Mesenchymal stem cell (in vitro differentiated cells and primary cell): ENCODE measurements at regions not wholly inside any gene's neighbourhood (a gene's known extent, or its start where the extent isn't known, plus 50 kb on each side); places are given as distances from the start of the nearest gene placed in this dataset.

Source experiments
- DNase-seq: peaks from one replicate; pipeline ENCODE4 v3.0.0-alpha.2; 2013
- H2AFZ ChIP-seq: one replicate; pipeline ENCODE4 v1.6.1; 2013; ENCODE audit warnings: low read depth, mild to moderate bottlenecking, control low read depth, inconsistent platforms, low read length, moderate library complexity
- H2AK5ac ChIP-seq: 2 replicates; pipeline ENCODE4 v1.6.1; 2013; ENCODE audit warnings: low read length, moderate library complexity, mild to moderate bottlenecking, inconsistent platforms; ENCODE audit not compliant: severe bottlenecking
- H2BK120ac ChIP-seq: one replicate; pipeline ENCODE4 v1.6.1; 2013; ENCODE audit warnings: low read depth, mild to moderate bottlenecking, inconsistent platforms, low read length, moderate library complexity
- H2BK12ac ChIP-seq, 2 experiments: one replicate each; pipeline ENCODE4 v1.6.1; 2013; ENCODE audit warnings: inconsistent platforms in 2 of 2, low read length in 2 of 2, mild to moderate bottlenecking in 2 of 2, moderate library complexity in 2 of 2, control low read depth in 1 of 2
- H2BK15ac ChIP-seq: one replicate; pipeline ENCODE4 v1.6.1; 2013; ENCODE audit warnings: mild to moderate bottlenecking, low read depth, inconsistent platforms; ENCODE audit not compliant: poor library complexity, severe bottlenecking
- H2BK5ac ChIP-seq: 2 replicates; pipeline ENCODE4 v1.6.1; 2013; ENCODE audit warnings: low read depth, mild to moderate bottlenecking, low read length, control low read depth, inconsistent platforms; ENCODE audit not compliant: poor library complexity, severe bottlenecking
- H3K14ac ChIP-seq, 2 experiments: one replicate each; pipeline ENCODE4 v1.6.1; 2013; ENCODE audit warnings: inconsistent platforms in 2 of 2, low read length in 2 of 2, control low read depth in 1 of 2, mild to moderate bottlenecking in 1 of 2, moderate library complexity in 1 of 2
- H3K18ac ChIP-seq, 2 experiments: one replicate each; pipeline ENCODE4 v1.6.1; 2013; ENCODE audit warnings: inconsistent platforms in 2 of 2, low read length in 2 of 2, control low read depth in 1 of 2, low read depth in 1 of 2, mild to moderate bottlenecking in 1 of 2
- H3K23ac ChIP-seq, 2 experiments: one replicate each; pipeline ENCODE4 v1.6.1; 2013; ENCODE audit warnings: inconsistent platforms in 2 of 2, low read length in 2 of 2, mild to moderate bottlenecking in 2 of 2, moderate library complexity in 2 of 2, control low read depth in 1 of 2
- H3K27ac ChIP-seq: 2 replicates; pipeline ENCODE4 v1.5.1; 2013; ENCODE audit warnings: mild to moderate bottlenecking, moderate library complexity, low read length, control low read depth, inconsistent platforms; ENCODE audit not compliant: poor library complexity, severe bottlenecking
- H3K27me3 ChIP-seq, 2 experiments: 2 replicates each; pipeline versions ENCODE4 v1.6.1 to v1.7.0; 2013; ENCODE audit warnings: low read length in 2 of 2, mild to moderate bottlenecking in 2 of 2, moderate library complexity in 2 of 2, control low read depth in 1 of 2, inconsistent platforms in 1 of 2; ENCODE audit not compliant: control insufficient read depth in 1 of 2, insufficient read depth in 1 of 2
- H3K36me3 ChIP-seq, 2 experiments: 2 replicates each; pipeline versions ENCODE4 v1.6.1 to v1.7.0; 2013; ENCODE audit warnings: low read length in 2 of 2, control low read depth in 1 of 2, inconsistent platforms in 1 of 2, low read depth in 1 of 2, mild to moderate bottlenecking in 1 of 2; ENCODE audit not compliant: insufficient read depth in 2 of 2, control insufficient read depth in 1 of 2
- H3K4ac ChIP-seq, 2 experiments: one replicate each; pipeline ENCODE4 v1.6.1; 2013; ENCODE audit warnings: inconsistent platforms in 2 of 2, low read length in 2 of 2, mild to moderate bottlenecking in 2 of 2, moderate library complexity in 2 of 2, control low read depth in 1 of 2, low read depth in 1 of 2
- H3K4me1 ChIP-seq: 2 replicates; pipeline ENCODE4 v1.6.1; 2013; ENCODE audit warnings: low read depth, low read length, control low read depth; ENCODE audit not compliant: control insufficient read depth, insufficient read depth
- H3K4me2 ChIP-seq: 2 replicates; pipeline ENCODE4 v1.6.1; 2013; ENCODE audit warnings: low read length, mild to moderate bottlenecking, inconsistent platforms; ENCODE audit not compliant: poor library complexity, severe bottlenecking
- H3K4me3 ChIP-seq, 2 experiments: 2 replicates each; pipeline versions ENCODE4 v1.5.1 to v1.7.0; 2013; ENCODE audit warnings: low read length in 2 of 2, mild to moderate bottlenecking in 2 of 2, control low read depth in 1 of 2, low read depth in 1 of 2; ENCODE audit not compliant: insufficient read depth in 1 of 2
- H3K79me1 ChIP-seq: replicated peaks from 2 replicates; pipeline ENCODE4 v1.6.1; 2013; ENCODE audit warnings: mild to moderate bottlenecking, control low read depth, low read length, inconsistent platforms; ENCODE audit not compliant: poor library complexity, severe bottlenecking
- H3K9ac ChIP-seq: 2 replicates; pipeline ENCODE4 v1.7.0; 2013; ENCODE audit warnings: mild to moderate bottlenecking, low read length, moderate library complexity
- H3K9me3 ChIP-seq: 2 replicates; pipeline ENCODE4 v1.7.0; 2013; ENCODE audit warnings: mild to moderate bottlenecking, low read length; ENCODE audit not compliant: control insufficient read depth
- H4K8ac ChIP-seq: one replicate; pipeline ENCODE4 v1.6.1; 2013; ENCODE audit warnings: inconsistent platforms, mild to moderate bottlenecking, low read length, moderate library complexity
- H4K91ac ChIP-seq: one replicate; pipeline ENCODE4 v1.6.1; 2013; ENCODE audit warnings: mild to moderate bottlenecking, low read length, inconsistent platforms
- WGBS: methylation state at CpG from one replicate; pipeline ENCODE4 v1.1.7; 2013; ENCODE audit warnings: mixed read lengths; 5-methylcytosine and 5-hydroxymethylcytosine counted together

- H2BK120ac ChIP-seq = no peak overlapping the region
Observed at GRCh38 chr2:241987726-241988125, 118.2 kb downstream of the RTP5 start.

DNA sequence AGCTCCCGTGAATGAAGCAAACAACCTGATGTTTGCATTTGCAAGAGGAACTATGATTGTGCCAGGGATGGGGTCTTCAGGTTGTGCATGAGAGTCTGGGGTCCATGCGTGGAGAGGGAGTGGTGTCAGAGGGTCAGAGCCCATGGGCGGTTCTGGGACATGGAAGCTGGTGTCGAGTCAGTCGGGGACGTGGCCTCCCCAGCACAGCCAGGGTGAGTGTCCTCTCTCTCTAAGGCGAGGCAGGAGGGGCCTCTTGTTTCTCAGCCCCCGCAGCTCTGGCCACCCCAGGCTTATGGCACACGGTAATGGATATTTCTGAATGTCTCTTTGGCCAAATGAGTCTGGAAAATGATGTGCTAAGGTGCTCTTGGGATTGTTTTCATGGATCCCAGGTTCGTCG lies 118.6 kb downstream of the RTP5 start:
- Histone ChIP-seq H2AFZ (no peak overlapping the region), H4K91ac (no peak overlapping the region), H3K4me2 (no peak overlapping the region), H3K27ac (no peak overlapping the region), H3K4me3 (no peak overlapping the region), H3K14ac (no peak overlapping the region), H3K23ac (no peak overlapping the region), H2BK120ac (no peak overlapping the region), H3K9ac (no peak overlapping the region), H3K36me3 (peaks cover 0 to 4% of the 10 kb centered on the region in 2 experiments), H3K4ac (no peak overlapping the region), H2BK15ac (no peak overlapping the region), H3K9me3 (no peaks in the 10 kb centered on the region), H3K18ac (no peak overlapping the region), H2BK12ac (no peak overlapping the region), H2AK5ac (no peak overlapping the region), H3K79me1 (no peaks in the 10 kb centered on the region), H4K8ac (no peak overlapping the region), H2BK5ac (no peak overlapping the region), H3K27me3 (peaks cover 0 to 17% of the 10 kb centered on the region in 2 experiments), H3K4me1 (peaks cover 3% of the 10 kb centered on the region)
- DNase-seq = no peak
- whole genome bisulfite sequencing = 91% methylated on average over 11 of the region's 11 CpGs

More at GRCh38 chr2:241987726-241988125, 118.2 kb downstream of the RTP5 start:
- Histone ChIP-seq H3K36me3 (peaks cover 0 to 4% of the 10 kb centered on the region in 2 experiments), H3K27me3 (peaks cover 3 to 14% of the 10 kb centered on the region in 2 experiments), H3K14ac (no peak overlapping the region), H3K9ac (no peak overlapping the region), H2AFZ (no peak overlapping the region), H2BK5ac (no peak overlapping the region), H3K4ac (no peak overlapping the region), H3K9me3 (no peaks in the 10 kb centered on the region), H3K23ac (no peak overlapping the region), H3K27ac (no peak overlapping the region), H4K91ac (no peak overlapping the region), H3K4me2 (no peak overlapping the region), H2BK15ac (no peak overlapping the region), H3K4me3 (no peak overlapping the region), H3K79me1 (no peaks in the 10 kb centered on the region), H4K8ac (no peak overlapping the region), H2AK5ac (no peak overlapping the region), H3K18ac (no peak overlapping the region), H2BK12ac (no peak overlapping the region), H3K4me1 (peaks cover 3% of the 10 kb centered on the region)
- 88% methylated on average over 24 of the region's 24 CpGs for WGBS
- DNase-seq = no peak

- no peak overlapping the region for H3K4me3 ChIP-seq
- WGBS = 78% methylated on average over 7 of the region's 7 CpGs
- no peak overlapping the region for H3K27ac ChIP-seq
- H3K9ac ChIP-seq = no peak overlapping the region
- no peak overlapping the region for H3K18ac ChIP-seq
- H2AK5ac ChIP-seq = no peak overlapping the region
- H3K4ac ChIP-seq = no peak overlapping the region
- H2BK15ac ChIP-seq = no peak overlapping the region
- no peak overlapping the region for H2BK5ac ChIP-seq
- peaks cover 3% of the 10 kb centered on the region for H3K4me1 ChIP-seq
- H4K91ac ChIP-seq = no peak overlapping the region
- H2BK120ac ChIP-seq = no peak overlapping the region
- H3K27me3 ChIP-seq = peaks cover 0 to 11% of the 10 kb centered on the region in 2 experiments
- no peaks in the 10 kb centered on the region for H3K9me3 ChIP-seq
- H2BK12ac ChIP-seq = no peak overlapping the region
- no peak overlapping the region for H2AFZ ChIP-seq
- H3K4me2 ChIP-seq = no peak overlapping the region
- peaks cover 0 to 4% of the 10 kb centered on the region in 2 experiments for H3K36me3 ChIP-seq
- no peak overlapping the region for H3K23ac ChIP-seq
- no peaks in the 10 kb centered on the region for H3K79me1 ChIP-seq
- DNase-seq = no peak
- H3K14ac ChIP-seq = no peak overlapping the region
- H4K8ac ChIP-seq = no peak overlapping the region
Observed at GRCh38 chr2:241989074-241989473, 119.5 kb downstream of the RTP5 start.

DNA sequence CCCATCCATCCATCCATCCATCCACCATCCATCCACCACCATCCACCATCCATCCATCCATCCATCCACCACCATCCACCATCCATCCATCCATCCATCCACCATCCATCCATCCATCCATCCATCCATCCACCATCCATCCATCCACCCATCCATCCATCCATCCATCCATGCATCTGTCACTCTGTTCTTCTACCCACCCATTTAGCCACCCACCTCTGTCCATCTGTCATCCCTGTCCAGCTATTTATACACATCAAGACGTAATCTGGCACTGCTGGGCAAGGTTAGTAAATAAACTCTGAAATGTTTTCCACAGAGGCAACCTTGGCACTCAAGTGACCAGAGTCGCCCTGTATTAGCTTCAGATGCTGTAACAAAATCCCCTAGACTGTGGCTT lies 120.9 kb downstream of the RTP5 start:
- Histone ChIP-seq H2AFZ (no peak overlapping the region), H2BK120ac (no peak overlapping the region), H2BK12ac (no peak overlapping the region), H2BK5ac (no peak overlapping the region), H2BK15ac (no peak overlapping the region), H3K4me3 (no peak overlapping the region), H3K14ac (no peak overlapping the region), H3K4me2 (no peak overlapping the region), H3K23ac (no peak overlapping the region), H3K36me3 (peaks cover 0 to 4% of the 10 kb centered on the region in 2 experiments), H2AK5ac (no peak overlapping the region), H3K27ac (no peak overlapping the region), H3K9ac (no peak overlapping the region), H4K91ac (no peak overlapping the region), H3K27me3 (peaks cover 0 to 13% of the 10 kb centered on the region in 2 experiments), H4K8ac (no peak overlapping the region), H3K18ac (no peak overlapping the region), H3K9me3 (no peaks in the 10 kb centered on the region), H3K4me1 (peaks cover 6% of the 10 kb centered on the region), H3K4ac (no peak overlapping the region), H3K79me1 (no peaks in the 10 kb centered on the region)
- 65% methylated on average over 2 of the region's 2 CpGs for WGBS
- no peak for DNase-seq
